ENCODE measurements at regions not wholly inside any gene's neighbourhood (a gene's known extent, or its start where the extent isn't known, plus 50 kb on each side); places are given as distances from the start of the nearest gene placed in this dataset. TPM values are rescaled to one million over a fixed set of nuclear protein-coding genes. Genes with fewer than 3 reads are reported as not detected.

GRCh38 chr4:112094330-112094729, 50.9 kb upstream of the FAM241A start:
- BruUV-seq (replicated peaks): no TSS peak
- Histone ChIP-seq H3K9me1 (ENCODE audit: control insufficient read depth, insufficient read depth, low read length) (no peaks in the 10 kb centered on the region), H2AFZ (ENCODE audit: low read depth, low read length) (no peak overlapping the region), H3K9ac (ENCODE audit: insufficient read depth in 1 of 2, low read depth in 2 of 2, low read length in 2 of 2) (no peak overlapping the region), H3K27ac (ENCODE audit: extremely low read depth, low read depth, low read length) (no peak overlapping the region), H4K20me1 (replicated peaks; ENCODE audit: control insufficient read depth, insufficient read depth, low read length) (no peaks in the 10 kb centered on the region), H3K9me3 (replicated peaks; ENCODE audit: control insufficient read depth, insufficient read depth, low read depth, low read length) (no peaks in the 10 kb centered on the region), H3K27me3 (ENCODE audit: control insufficient read depth in 2 of 2, insufficient read depth in 2 of 2, low read length in 2 of 2) (no peaks in the 10 kb centered on the region; a peak in 1 of 5 replicates), H3K4me1 (replicated peaks in 1 of 2; ENCODE audit: control insufficient read depth in 2 of 2, insufficient read depth in 2 of 2, low read length in 2 of 2) (no peaks in the 10 kb centered on the region), H3K79me2 (ENCODE audit: control insufficient read depth, insufficient read depth, low read length) (no peaks in the 10 kb centered on the region), H3K4me2 (ENCODE audit: insufficient read depth, low read length) (no peak overlapping the region), H3K4me3 (no peak overlapping the region), H3K36me3 (ENCODE audit: control insufficient read depth, insufficient read depth, low read length) (no peaks in the 10 kb centered on the region)
- TF ChIP-seq SP1 (CRISPR knock-in tag; IDR thresholded peaks at IDR 0.05): no peak
- no peak for TF ChIP-seq GATAD2B (IDR thresholded peaks at IDR 0.05; ENCODE audit: borderline replicate concordance)
- TF ChIP-seq DPF2 (IDR thresholded peaks at IDR 0.05): no peak
- TF ChIP-seq POU5F1 (IDR thresholded peaks at IDR 0.05; ENCODE audit: borderline replicate concordance, low read depth, low read length, partially characterized antibody): no peak
- TF ChIP-seq NR1H2 (CRISPR knock-in tag; IDR thresholded peaks at IDR 0.05): no peak
- TF ChIP-seq EHMT2 (IDR thresholded peaks at IDR 0.05): no peak
- no peak for TF ChIP-seq ZFP1 (CRISPR knock-in tag; IDR thresholded peaks at IDR 0.05)
- TF ChIP-seq ZNF764 (CRISPR knock-in tag; IDR thresholded peaks at IDR 0.05; ENCODE audit: low read depth): no peak
- TF ChIP-seq MBD2 (IDR thresholded peaks at IDR 0.05; ENCODE audit: borderline replicate concordance, low read depth): no peak
- DNase-seq (ENCODE audit: extremely low read depth in 1 of 4, low spot score in 3 of 4) (no peak), ATAC-seq (no peak), FAIRE-seq (no peak)
- intact Hi-C loops (cut with micrococcal nuclease) (loop anchor here (10.0 kb wide), 1 partner anchor 230 kb away; no protein-coding TSS in a partner anchor), in situ Hi-C loops (cut with MboI) (no loop called here)
- CTCF ChIA-PET (ENCODE audit: low intra/inter-chr PET ratio): no interaction called here
- 0% methylated on average over 1 of the region's 1 CpG for WGBS (ENCODE audit: insufficient coverage, low coverage, missing lambda C conversion rate)
- POLR2A ChIA-PET: interaction anchor here (1.0 kb wide), 1 partner anchor 13 kb away, joined by 3 read pairs; no protein-coding TSS in a partner anchor

MicroRNAs encoded in the stretch of these regions (microRNA counts, 767-probe panel; counts per million panel counts)
- 2,226 counts per million, percentile 56 among the panel's probes with 10 or more counts for microRNA hsa-miR-297

Small RNAs in the stretch of these regions (microRNA-seq; reads per million reads assigned to microRNA genes)
- gene MIR297 (ENCODE audit: borderline microRNAs expressed): not detected

Small RNAs in the stretch of these regions (small RNA-seq; reads per million reads assigned to genes)
- gene MIR297 (not detected), gene RNU6-289P (not detected)
